HFFc6 (cell line): ENCODE measurements at regions not wholly inside any gene's neighbourhood (a gene's known extent, or its start where the extent isn't known, plus 50 kb on each side); places are given as distances from the start of the nearest gene placed in this dataset.

Experiments used
- DNase-seq: peaks from one replicate; pipeline ENCODE4 v3.0.0-alpha.2; 2018
- H3K27ac Mint-ChIP-seq: 2 replicates; pipeline ENCODE4 v1.8.0; 2020; ENCODE audit warnings: mild to moderate bottlenecking, mixed read lengths
- H3K27me3 Mint-ChIP-seq: 2 replicates; pipeline ENCODE4 v1.8.0; 2021; ENCODE audit warnings: mild to moderate bottlenecking, moderate library complexity, mixed read lengths; ENCODE audit not compliant: insufficient read depth
- H3K36me3 Mint-ChIP-seq: 2 replicates; pipeline ENCODE4 v1.8.0; 2021; ENCODE audit warnings: low read depth, mixed read lengths
- H3K4me1 Mint-ChIP-seq: 2 replicates; pipeline ENCODE4 v1.8.0; 2020; ENCODE audit warnings: low read depth, mixed read lengths
- H3K4me3 Mint-ChIP-seq: 2 replicates; pipeline ENCODE4 v1.8.0; 2020; ENCODE audit warnings: mild to moderate bottlenecking, moderate library complexity, mixed read lengths
- H3K9me3 Mint-ChIP-seq: 2 replicates; pipeline ENCODE4 v1.8.0; 2020; ENCODE audit warnings: mild to moderate bottlenecking, mixed read lengths
- TF ChIP-seq, protein P1 (sequence below): fragments of 200-600 bp; sonication (generic); IDR thresholded peaks from 2 replicates; pipeline ENCODE4 v1.5.0; 2021; ENCODE audit warnings: antibody characterized with exemption, mild to moderate bottlenecking

GRCh38 chr2:226327830-226328229 lies 471.8 kb downstream of the IRS1 start:
- DNase-seq: no peak
- Mint-ChIP-seq H3K36me3 (no peaks in the 10 kb centered on the region), H3K4me3 (no peak overlapping the region), H3K27ac (no peak overlapping the region), H3K27me3 (no peaks in the 10 kb centered on the region), H3K9me3 (no peaks in the 10 kb centered on the region), H3K4me1 (no peaks in the 10 kb centered on the region)
- TF ChIP-seq, protein P1, sequence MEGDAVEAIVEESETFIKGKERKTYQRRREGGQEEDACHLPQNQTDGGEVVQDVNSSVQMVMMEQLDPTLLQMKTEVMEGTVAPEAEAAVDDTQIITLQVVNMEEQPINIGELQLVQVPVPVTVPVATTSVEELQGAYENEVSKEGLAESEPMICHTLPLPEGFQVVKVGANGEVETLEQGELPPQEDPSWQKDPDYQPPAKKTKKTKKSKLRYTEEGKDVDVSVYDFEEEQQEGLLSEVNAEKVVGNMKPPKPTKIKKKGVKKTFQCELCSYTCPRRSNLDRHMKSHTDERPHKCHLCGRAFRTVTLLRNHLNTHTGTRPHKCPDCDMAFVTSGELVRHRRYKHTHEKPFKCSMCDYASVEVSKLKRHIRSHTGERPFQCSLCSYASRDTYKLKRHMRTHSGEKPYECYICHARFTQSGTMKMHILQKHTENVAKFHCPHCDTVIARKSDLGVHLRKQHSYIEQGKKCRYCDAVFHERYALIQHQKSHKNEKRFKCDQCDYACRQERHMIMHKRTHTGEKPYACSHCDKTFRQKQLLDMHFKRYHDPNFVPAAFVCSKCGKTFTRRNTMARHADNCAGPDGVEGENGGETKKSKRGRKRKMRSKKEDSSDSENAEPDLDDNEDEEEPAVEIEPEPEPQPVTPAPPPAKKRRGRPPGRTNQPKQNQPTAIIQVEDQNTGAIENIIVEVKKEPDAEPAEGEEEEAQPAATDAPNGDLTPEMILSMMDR: no peak

- Mint-ChIP-seq H3K27me3 (no peaks in the 10 kb centered on the region), H3K4me1 (no peaks in the 10 kb centered on the region), H3K27ac (no peak overlapping the region), H3K36me3 (no peaks in the 10 kb centered on the region), H3K4me3 (no peak overlapping the region), H3K9me3 (no peaks in the 10 kb centered on the region)
- TF ChIP-seq, protein P1: no peak
- DNase-seq: no peak
Measured at GRCh38 chr2:226325526-226325925, 474.1 kb downstream of the IRS1 start.

- H3K27ac Mint-ChIP-seq: no peak overlapping the region
Measured at GRCh38 chr2:226320076-226320948, 479.3 kb downstream of the IRS1 start.

DNA sequence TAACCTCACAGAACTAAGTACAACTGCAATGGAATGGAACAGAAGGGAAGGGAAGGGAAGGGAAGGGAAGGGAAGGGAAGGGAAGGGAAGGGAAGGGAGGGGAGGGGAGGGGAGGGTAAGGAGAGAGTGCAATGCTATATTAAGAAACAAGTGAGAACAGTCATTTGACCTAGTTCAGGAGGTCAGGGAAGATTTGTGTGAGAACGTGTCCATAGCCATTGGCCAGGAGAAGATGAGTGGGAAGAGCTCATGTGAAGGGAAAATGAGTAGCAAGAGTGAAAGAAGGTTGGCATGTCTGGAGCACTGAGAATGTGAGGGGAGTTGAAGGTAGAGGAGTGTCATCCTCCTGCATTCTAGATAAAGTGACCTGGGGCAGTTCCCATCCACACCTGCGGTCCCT lies 481.6 kb downstream of the IRS1 start:
- no peaks in the 10 kb centered on the region for H3K9me3 Mint-ChIP-seq
- no peak overlapping the region for H3K4me3 Mint-ChIP-seq
- H3K4me1 Mint-ChIP-seq: peaks cover 13% of the 10 kb centered on the region
- no peaks in the 10 kb centered on the region for H3K36me3 Mint-ChIP-seq
- no peak for DNase-seq
- H3K27ac Mint-ChIP-seq: no peak overlapping the region
- no peaks in the 10 kb centered on the region; the same call in 1 of the 2 replicates for H3K27me3 Mint-ChIP-seq
- TF ChIP-seq, protein P1: no peak

More at GRCh38 chr2:226320076-226320948, 479.3 kb downstream of the IRS1 start:
- no peak for DNase-seq
- H3K36me3 Mint-ChIP-seq: no peaks in the 10 kb centered on the region
- H3K4me1 Mint-ChIP-seq: peaks cover 13% of the 10 kb centered on the region
- no peak overlapping the region for H3K4me3 Mint-ChIP-seq
- TF ChIP-seq, protein P1: no peak
- H3K9me3 Mint-ChIP-seq: no peaks in the 10 kb centered on the region
- no peaks in the 10 kb centered on the region; the same call in 1 of the 2 replicates for H3K27me3 Mint-ChIP-seq

DNA sequence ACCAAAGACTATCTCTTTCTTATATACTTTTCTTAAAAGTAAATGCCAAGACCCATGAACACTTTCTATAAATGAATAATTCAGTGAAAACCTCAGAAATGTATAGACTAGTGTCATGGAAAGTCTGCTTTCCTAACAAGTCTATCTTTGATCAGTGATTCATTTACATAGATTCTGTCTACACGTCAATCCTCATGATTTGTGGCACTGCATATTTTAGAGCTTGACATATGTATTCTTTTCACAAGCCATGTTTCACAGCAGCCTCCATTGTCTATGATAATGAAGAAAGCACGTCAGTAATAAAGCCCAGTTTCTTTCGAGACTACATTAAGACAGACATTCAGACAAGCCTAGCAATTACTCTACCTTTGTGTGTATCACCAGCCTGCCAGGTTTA lies 486.6 kb downstream of the IRS1 start:
- Mint-ChIP-seq H3K27me3 (no peaks in the 10 kb centered on the region; the same call in 1 of the 2 replicates), H3K9me3 (no peaks in the 10 kb centered on the region), H3K36me3 (no peaks in the 10 kb centered on the region), H3K4me1 (peaks cover 29% of the 10 kb centered on the region), H3K4me3 (no peak overlapping the region), H3K27ac (no peak overlapping the region)
- DNase-seq: no peak
- TF ChIP-seq, protein P1: no peak
